ENCODE measurements at regions not wholly inside any gene's neighbourhood (a gene's known extent, or its start where the extent isn't known, plus 50 kb on each side); places are given as distances from the start of the nearest gene placed in this dataset.

- FAIRE-seq (no peak), DNase-seq (ENCODE audit: insufficient read length, low spot score) (no peak)
- TF ChIP-seq CTCF (IDR thresholded peaks at IDR 0.05; ENCODE audit: insufficient read depth, missing control alignments), result no peak
Measured at GRCh38 chr5:158563760-158564390, 535.8 kb downstream of the EBF1 start.

DNA sequence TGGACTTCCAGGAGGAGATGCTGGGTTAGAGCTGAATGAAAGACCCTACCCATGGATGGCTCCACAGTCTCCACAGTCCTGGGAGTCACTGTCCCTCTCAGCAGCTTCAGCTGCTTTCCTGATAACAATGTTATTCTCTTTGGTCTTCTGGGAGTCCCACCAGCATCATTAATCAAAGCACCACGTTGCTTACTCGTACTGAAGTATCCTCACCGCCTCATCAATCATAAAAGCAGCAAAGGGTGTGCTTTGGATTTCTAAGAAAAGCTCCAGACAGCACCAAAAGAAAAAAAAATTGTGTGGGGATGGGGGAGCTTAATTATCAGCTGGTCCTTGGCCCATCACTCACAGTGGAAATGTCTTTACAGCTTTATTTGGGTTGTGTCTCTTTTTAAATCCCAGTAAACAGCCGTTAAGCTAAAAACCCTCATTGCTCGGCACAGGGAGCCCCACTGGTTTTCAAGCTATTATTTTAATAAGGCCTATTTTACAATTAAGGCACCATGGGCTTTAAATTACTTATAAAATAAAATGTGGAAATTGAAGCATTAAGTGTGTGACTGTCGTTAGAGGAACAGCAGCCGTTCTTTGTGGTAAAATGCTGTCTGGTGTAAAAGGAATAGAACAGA, 538.0 kb downstream of the EBF1 start:
- no peak for TF ChIP-seq CTCF (IDR thresholded peaks at IDR 0.05; ENCODE audit: insufficient read depth, missing control alignments)
- FAIRE-seq (no peak), DNase-seq (ENCODE audit: insufficient read length, low spot score) (no peak)

- FAIRE-seq, result no peak
- DNase-seq (ENCODE audit: insufficient read length, low spot score), result no peak
- TF ChIP-seq CTCF (IDR thresholded peaks at IDR 0.05; ENCODE audit: insufficient read depth, missing control alignments), result no peak
Measured at GRCh38 chr5:158560170-158560569, 539.5 kb downstream of the EBF1 start.

DNA sequence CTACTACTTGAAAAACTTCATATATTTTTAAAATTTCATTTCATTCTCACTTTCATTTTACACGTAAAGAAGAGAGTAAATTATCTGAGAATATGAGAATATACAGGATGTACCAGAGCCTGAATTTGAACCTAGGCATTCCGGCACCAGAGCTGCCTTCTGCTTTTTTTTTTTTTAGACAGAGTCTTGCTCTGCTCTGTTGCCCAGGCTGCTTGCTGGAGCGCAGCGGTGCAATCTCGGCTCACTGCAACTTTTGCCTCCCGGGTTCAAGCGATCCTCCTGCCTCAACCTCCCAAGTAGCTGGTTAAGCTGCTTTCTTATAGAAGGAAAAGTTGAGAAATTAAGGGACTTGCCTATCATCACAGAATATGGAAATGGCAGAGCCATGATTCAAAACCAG, 540.1 kb downstream of the EBF1 start:
- no peak for FAIRE-seq
- no peak for TF ChIP-seq CTCF (IDR thresholded peaks at IDR 0.05; ENCODE audit: insufficient read depth, missing control alignments)
- DNase-seq (ENCODE audit: insufficient read length, low spot score), result no peak

- DNase-seq (ENCODE audit: insufficient read length, low spot score), result no peak
- FAIRE-seq, result no peak
- no peak for TF ChIP-seq CTCF (IDR thresholded peaks at IDR 0.05; ENCODE audit: insufficient read depth, missing control alignments)
Measured at GRCh38 chr5:158559066-158559465, 540.6 kb downstream of the EBF1 start.

DNA sequence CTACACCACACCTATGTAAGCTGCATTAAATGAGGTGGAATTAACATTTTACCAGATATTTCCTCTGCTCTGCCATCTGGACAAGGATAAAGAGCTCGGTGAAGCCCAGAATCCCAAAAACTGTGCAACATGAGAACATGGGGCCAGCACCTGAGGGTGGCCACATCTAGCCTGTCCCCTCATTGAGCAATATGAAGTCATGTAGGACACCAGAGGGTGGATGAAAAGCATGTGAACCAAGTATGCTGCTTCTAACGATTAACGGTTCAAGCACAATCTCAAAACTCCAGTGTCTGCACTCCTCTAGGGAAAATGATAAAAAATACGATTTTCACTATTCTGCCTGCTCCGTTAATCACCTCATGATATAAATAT, 545.8 kb downstream of the EBF1 start:
- DNase-seq (ENCODE audit: insufficient read length, low spot score), result no peak
- FAIRE-seq, result no peak
- TF ChIP-seq CTCF (IDR thresholded peaks at IDR 0.05; ENCODE audit: insufficient read depth, missing control alignments), result no peak

GRCh38 chr5:158553195-158553961, 546.3 kb downstream of the EBF1 start:
- FAIRE-seq (no peak), DNase-seq (ENCODE audit: insufficient read length, low spot score) (no peak)
- no peak for TF ChIP-seq CTCF (IDR thresholded peaks at IDR 0.05; ENCODE audit: insufficient read depth, missing control alignments)

Measured in D721Med (cell line).